Left lung (tissue), 4 donors: ENCODE measurements at regions not wholly inside any gene's neighbourhood (a gene's known extent, or its start where the extent isn't known, plus 50 kb on each side); places are given as distances from the start of the nearest gene placed in this dataset.
"Not testable (repeated sequence)": the region's sequence is repeated elsewhere in the genome, so short reads cannot be mapped to it uniquely, and the experiment has no call there.

ENCODE experiments used
- ATAC-seq: fragments of 200-7000 bp; cut with Tn5 transposase; one replicate; pipeline ENCODE4 v1.9.1; 2020; ENCODE audit warnings: moderate library complexity
- DNase-seq, 4 donors: peaks; one replicate each; pipeline ENCODE4 v3.0.0-alpha.2; 2013 to 2020
- H3K27ac ChIP-seq, 2 donors: fragments of 200-600 bp; sonication (generic) in 1 of 2; one replicate each; pipeline versions ENCODE4 v1.5.0 to v1.8.0; 2020 to 2021
- H3K27me3 ChIP-seq, 2 donors: fragments of 200-600 bp; sonication (generic) in 1 of 2; one replicate each; pipeline versions ENCODE4 v1.5.0 to v1.8.0; 2020 to 2021
- H3K36me3 ChIP-seq, 2 donors: fragments of 200-600 bp; sonication (generic) in 1 of 2; one replicate each; pipeline versions ENCODE4 v1.5.0 to v1.8.0; 2020 to 2021
- H3K4me1 ChIP-seq, 2 donors: fragments of 200-600 bp; one replicate each; pipeline ENCODE4 v1.8.0; 2021
- H3K4me3 ChIP-seq, 2 donors: fragments of 200-600 bp; sonication (generic) in 1 of 2; one replicate each; pipeline versions ENCODE4 v1.5.0 to v1.8.0; 2020 to 2021; ENCODE audit warnings: mild to moderate bottlenecking in 1 of 2
- H3K9me3 ChIP-seq, 2 donors: fragments of 200-600 bp; sonication (generic) in 1 of 2; one replicate each; pipeline versions ENCODE4 v1.5.0 to v1.8.0; 2020 to 2021
- intact Hi-C, 2 donors: fragments of 100-400 bp; cut with DNase I; formaldehyde crosslinking; loops; one replicate each; pipeline versions ENCODE4 v1.11.2 to v1.14.2; 2022
- TF ChIP-seq, protein P1 (sequence below), 2 donors: fragments of 200-600 bp; sonication (generic) in 1 of 2; IDR thresholded peaks; one replicate each; pipeline versions ENCODE4 v1.5.0 to v1.8.0; 2021; ENCODE audit warnings: antibody characterized with exemption in 2 of 2
- donor health status: DM: no; HTN: yes; CAD: no.
- donor health status: DM: no; HTN: no; CAD: no.

DNA sequence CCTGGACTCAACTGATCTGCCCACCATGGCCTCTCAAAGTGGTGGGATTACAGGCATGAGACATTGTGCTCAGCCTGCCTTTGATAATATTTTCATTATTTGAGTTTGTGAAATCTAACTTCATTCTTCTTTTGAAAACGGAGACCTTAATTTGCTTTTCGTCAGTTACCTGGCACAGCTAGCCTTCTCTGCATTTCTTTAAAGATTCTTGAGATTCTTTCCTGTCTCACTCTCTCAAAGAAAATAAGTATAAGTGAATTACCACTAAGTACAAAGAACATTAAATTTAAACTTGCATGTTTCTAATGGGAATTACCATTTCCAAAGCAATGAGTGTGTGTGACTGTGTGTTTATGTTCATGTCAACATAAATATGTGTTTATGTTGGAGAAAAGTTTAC, 187.9 kb downstream of the NFKBIZ start:
- Histone ChIP-seq H3K4me1 (no peaks in the 10 kb centered on the region), H3K4me3 (no peak overlapping the region), H3K27ac (no peak overlapping the region), H3K36me3 (no peaks in the 10 kb centered on the region), H3K9me3 (peaks cover 0 to 2% of the 10 kb centered on the region in 2 donors), H3K27me3 (no peaks in the 10 kb centered on the region)
- no peak for ATAC-seq
- no peak for DNase-seq
- intact Hi-C loops = no loop called here
- TF ChIP-seq, protein P1, sequence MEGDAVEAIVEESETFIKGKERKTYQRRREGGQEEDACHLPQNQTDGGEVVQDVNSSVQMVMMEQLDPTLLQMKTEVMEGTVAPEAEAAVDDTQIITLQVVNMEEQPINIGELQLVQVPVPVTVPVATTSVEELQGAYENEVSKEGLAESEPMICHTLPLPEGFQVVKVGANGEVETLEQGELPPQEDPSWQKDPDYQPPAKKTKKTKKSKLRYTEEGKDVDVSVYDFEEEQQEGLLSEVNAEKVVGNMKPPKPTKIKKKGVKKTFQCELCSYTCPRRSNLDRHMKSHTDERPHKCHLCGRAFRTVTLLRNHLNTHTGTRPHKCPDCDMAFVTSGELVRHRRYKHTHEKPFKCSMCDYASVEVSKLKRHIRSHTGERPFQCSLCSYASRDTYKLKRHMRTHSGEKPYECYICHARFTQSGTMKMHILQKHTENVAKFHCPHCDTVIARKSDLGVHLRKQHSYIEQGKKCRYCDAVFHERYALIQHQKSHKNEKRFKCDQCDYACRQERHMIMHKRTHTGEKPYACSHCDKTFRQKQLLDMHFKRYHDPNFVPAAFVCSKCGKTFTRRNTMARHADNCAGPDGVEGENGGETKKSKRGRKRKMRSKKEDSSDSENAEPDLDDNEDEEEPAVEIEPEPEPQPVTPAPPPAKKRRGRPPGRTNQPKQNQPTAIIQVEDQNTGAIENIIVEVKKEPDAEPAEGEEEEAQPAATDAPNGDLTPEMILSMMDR (IDR thresholded peaks at IDR 0.05) = no peak

DNA sequence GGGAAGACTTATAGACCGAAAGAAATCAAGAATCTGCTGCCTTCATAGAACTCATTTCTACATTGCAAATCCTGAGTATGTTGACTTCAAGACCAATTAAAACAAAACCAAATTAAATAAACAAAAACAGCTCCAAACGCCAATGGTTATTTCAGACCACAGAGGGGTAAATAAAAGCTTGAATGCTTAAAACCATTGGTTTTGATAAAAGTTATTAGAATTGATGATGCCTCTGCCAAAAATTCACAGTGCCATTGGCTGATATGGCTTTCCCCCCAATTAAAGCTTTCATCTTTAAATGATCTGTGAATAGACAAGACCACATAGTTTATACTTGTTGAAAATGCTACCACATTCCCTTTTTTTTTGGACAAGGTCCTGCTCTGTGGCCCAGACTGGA, 188.5 kb downstream of the NFKBIZ start:
- TF ChIP-seq, protein P1 (IDR thresholded peaks at IDR 0.05) = no peak
- H3K27me3 ChIP-seq = no peaks in the 10 kb centered on the region
- H3K36me3 ChIP-seq = no peaks in the 10 kb centered on the region
- H3K4me3 ChIP-seq = no peak overlapping the region
- H3K9me3 ChIP-seq = peaks cover 0 to 2% of the 10 kb centered on the region in 2 donors
- no peaks in the 10 kb centered on the region for H3K4me1 ChIP-seq
- H3K27ac ChIP-seq = no peak overlapping the region
- ATAC-seq (no peak), DNase-seq (no peak)
- intact Hi-C loops = no loop called here

DNA sequence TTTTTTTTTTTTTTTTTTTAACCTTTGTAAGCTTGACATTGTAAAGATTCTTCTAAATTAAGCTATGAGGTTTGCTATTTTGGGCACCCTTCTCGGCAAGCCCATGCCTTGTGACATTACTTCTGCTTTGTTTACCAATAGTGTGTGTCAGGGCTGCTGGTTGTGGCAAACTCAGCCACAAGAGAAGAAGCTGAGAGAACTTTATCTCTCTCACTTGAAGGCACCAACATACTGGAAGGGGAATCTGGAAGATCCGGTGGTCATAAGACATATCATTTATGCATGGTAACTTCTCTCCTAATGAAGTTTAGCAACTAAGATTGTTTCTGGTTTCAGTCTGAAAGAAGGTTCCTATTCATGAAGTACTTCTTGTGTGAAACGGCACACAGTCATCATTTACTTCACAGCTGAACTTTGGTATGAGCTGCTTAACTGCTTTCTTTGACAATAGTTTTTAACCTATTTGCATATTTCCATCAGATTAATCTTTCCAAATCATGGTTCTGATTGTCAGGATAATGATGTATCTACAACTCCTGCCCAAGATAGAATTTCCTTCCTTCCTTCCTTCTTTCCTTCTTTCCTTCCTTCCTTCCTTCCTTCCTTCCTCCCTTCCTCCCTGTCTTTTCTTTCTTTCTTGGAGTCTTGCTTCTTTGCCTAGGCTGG, 189.3 kb downstream of the NFKBIZ start:
- Histone ChIP-seq H3K9me3 (peaks cover 0 to 2% of the 10 kb centered on the region in 2 donors), H3K4me3 (no peak overlapping the region), H3K27me3 (no peaks in the 10 kb centered on the region), H3K27ac (no peak overlapping the region), H3K4me1 (no peaks in the 10 kb centered on the region), H3K36me3 (no peaks in the 10 kb centered on the region)
- TF ChIP-seq, protein P1 (IDR thresholded peaks at IDR 0.05) = no peak
- intact Hi-C loops = no loop called here
- DNase-seq (no peak), ATAC-seq (peak; percentile 18)

DNA sequence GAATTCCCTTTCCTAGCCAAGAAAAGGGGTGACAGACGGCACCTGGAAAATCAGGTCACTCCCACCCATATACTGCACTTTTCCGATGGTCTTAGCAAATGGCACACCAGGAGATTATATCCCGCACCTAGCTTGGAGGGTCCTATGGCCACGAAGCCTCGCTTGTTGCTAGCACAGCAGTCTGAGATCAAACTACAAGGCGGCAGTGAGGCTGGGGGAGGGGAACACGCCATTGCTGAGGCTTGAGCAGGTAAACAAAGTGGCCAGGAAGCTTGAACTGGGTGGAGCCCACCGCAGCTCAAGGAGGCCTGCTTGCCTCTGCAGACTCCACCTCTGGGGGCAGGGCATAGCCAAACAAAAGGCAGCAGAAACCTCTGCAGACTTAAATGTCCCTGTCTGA, 190.8 kb downstream of the NFKBIZ start:
- H3K27ac ChIP-seq, ATAC-seq, H3K27me3 ChIP-seq, H3K9me3 ChIP-seq, H3K4me1 ChIP-seq, intact Hi-C loops, H3K4me3 ChIP-seq, H3K36me3 ChIP-seq: not testable (repeated sequence)
- peak in 1 of 4 donors; percentile 24 for DNase-seq

DNA sequence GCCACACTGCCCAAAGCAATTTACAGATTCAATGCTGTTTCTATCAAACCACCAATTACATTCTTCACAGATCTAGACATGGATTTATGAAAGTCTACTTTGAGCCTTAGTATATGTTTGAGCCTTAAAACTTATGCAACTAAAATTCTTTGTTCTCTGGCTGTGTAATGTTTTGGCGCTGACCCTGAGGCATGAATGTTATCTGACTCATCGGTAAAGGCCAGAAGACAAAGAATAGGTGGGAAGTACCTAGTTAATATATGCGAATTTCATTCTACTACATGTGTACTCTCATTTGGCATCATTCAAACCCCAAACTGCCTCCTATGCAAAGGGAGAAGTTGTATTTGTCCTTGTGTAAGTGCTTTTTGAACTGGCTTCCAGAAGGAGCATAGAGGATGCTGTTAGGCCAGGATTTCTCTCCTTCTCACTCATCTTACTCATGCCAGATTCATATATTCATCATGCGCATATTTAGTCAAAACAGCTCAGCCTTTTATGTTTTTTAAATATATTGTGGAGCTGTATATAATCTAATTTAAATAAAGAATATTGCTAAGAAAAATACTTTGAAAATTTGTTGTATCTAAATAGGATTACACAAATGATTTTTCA, 204.2 kb downstream of the NFKBIZ start:
- DNase-seq (no peak), ATAC-seq (no peak)
- no peaks in the 10 kb centered on the region for H3K27me3 ChIP-seq
- H3K36me3 ChIP-seq = no peaks in the 10 kb centered on the region
- no peaks in the 10 kb centered on the region for H3K4me1 ChIP-seq
- no peak overlapping the region for H3K4me3 ChIP-seq
- peaks cover 0 to 18% of the 10 kb centered on the region in 2 donors for H3K9me3 ChIP-seq
- intact Hi-C loops = no loop called here
- TF ChIP-seq, protein P1 (IDR thresholded peaks at IDR 0.05) = no peak
- H3K27ac ChIP-seq = no peak overlapping the region
